HG02981 (cell line): ENCODE measurements at regions not wholly inside any gene's neighbourhood (a gene's known extent, or its start where the extent isn't known, plus 50 kb on each side); places are given as distances from the start of the nearest gene placed in this dataset.
"Not testable (repeated sequence)": the region's sequence is repeated elsewhere in the genome, so short reads cannot be mapped to it uniquely, and the experiment has no call there.

Experiments
- ATAC-seq: cut with Tn5 transposase; IDR thresholded peaks from one replicate; pipeline ENCODE4 v1.9.1; 2021; ENCODE audit warnings: mild to moderate bottlenecking, moderate library complexity; ENCODE audit not compliant: unreplicated experiment

DNA sequence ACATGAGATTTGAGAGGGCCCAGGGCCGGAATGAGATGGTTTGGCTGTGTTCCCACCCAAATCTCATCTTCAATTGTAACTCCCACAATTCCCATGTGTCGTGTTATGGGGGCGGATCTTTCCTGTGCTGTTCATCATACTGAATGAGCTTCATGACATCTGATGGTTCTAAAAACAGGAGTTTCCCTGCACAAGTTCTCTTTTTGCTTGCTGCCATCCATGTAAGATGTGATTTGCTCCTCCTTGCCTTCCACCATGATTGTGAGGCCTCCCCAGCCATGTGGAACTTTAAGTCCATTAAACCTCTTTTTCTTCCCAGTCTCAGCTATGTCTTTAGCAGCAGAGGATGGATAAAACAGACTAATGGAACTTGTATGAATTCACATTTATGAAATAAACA is 131.9 kb upstream of the ZC3H15 start:
- ATAC-seq = not testable (repeated sequence)

DNA sequence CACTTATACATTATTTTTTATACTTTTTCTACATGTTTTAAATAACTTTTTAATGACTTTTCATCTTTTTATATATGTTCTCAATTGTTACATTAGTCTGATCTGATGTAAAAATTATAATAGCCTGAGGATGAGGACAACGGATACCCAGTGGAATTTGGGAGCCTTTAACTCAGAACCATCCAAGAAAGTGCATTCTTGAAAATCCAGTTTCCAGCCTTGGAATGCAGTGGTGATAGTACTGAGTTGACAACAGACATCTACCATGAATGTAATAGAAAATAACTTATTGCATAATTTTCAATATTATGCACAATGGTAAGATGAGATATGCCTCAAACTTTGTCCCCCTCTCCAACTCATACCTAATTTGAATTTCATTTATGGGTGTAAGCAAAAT is 120.7 kb upstream of the ZC3H15 start:
- ATAC-seq = no peak

DNA sequence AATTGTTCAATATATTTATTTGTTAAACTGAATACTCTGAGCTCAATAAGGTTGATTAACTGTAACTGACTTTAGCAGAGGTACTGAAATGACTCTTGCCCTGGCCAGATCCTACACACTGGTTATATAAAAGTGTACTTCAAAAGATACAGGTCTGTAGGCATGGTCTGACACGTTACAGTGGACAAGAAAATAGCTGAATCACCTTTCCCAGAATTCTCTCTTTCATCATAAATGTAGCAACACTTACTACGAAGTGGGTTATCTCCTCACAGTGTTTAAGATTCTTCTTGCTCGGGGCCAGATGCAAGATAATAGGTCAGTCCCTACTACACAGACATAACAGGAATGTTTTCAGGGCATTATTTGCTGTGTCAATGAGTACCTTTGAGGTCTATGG is 107.0 kb upstream of the ZC3H15 start:
- no peak for ATAC-seq

DNA sequence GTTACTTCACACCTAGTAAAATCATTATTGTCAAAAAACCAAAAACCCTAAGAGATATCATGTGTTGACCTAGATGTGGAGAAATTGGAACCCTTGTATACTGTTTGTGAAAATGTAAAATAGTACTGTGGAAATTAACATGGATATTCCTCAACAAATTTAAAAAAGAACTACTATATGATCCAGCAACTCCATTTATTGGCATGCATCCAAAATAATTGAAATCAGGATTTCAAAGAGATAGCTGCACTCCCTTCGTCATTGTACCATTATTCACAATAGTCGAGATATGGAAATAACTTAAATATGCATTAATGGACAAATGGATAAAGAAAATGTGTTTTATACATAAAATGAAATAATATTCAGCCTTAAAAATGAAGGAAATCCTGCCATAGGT is 105.3 kb upstream of the ZC3H15 start:
- no peak for ATAC-seq

DNA sequence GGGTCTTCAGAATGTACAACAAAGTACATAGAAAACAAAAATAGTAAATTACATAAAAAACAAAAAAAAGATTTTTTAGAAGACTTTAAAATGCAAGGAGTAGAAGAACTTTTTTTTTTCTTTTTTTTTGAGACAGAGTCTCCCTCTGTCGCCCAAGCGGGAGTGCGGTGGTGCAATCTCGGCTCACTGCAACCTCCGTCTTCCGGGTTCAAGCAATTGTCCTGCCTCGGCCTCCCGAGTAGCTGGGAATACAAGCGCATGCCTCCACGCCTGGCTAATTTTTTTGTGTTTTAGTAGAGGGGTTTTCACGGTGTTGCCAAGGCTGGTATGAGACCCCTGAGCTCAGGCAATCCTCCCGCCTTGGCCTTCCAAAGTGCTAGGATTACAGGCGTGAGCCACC is 104.5 kb upstream of the ZC3H15 start:
- no peak for ATAC-seq

DNA sequence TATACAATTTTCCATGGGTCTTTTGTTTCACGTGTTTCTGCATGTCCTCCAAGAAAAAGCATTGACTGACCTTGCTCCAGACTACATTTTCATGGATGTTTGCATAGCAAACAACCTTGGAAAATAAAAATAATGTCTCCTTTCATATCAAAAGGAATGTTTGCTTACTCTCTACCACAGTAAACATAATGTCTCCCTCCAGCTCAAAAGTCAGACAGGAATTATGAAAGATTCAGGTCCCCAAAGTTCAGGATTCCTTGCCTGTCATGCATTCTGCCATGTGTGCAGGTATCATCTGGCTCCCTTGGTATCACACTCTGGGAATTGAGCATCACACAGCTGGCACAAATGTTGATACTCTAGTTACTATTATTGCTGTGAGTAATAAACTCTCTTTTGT is 103.1 kb upstream of the ZC3H15 start:
- ATAC-seq = no peak

DNA sequence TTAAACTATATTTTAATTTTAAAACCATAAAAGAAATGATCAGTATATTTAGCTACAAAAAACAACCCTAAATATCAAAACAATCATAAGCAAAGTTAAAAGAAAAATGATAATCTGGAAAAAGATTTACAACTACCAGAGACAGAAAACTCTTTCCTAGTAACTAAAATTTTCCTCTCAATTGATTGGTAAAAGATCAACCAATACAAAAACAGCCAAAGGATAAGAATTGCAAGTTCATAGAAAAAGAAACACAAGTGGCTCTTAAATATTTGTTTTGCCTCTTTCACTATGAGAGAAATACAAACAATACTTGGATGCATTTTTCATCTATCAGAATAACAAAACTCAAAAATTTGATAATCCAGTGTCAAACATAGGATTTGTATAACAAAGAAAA is 101.8 kb upstream of the ZC3H15 start:
- ATAC-seq = no peak

DNA sequence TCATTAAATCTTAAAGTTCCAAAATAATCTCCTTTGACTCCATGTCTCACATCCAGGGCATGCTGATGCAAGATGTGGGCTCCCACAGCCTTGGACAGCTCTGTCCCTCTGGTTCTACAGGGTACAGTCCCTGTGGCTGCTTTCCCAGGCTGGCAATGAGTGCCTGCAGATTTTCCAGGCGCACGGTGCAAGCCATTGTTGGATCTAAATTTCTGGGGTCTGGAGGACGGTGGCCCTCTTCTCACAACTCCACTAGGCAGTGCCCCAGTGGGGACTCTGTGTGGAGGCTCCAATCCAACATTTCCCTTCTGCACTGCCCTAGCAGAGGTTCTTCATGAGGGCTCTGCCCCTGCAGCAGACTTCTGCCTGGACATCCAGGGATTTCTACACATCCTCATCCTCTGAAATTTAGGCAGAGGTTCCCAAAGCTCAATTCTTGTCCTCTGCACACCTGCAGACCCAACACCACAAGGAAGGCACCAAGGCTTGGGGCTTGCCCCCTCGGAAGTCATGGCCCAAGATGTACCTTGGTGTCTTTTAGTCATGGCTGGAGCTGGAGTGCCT is 100.3 kb upstream of the ZC3H15 start:
- ATAC-seq = not testable (repeated sequence)

DNA sequence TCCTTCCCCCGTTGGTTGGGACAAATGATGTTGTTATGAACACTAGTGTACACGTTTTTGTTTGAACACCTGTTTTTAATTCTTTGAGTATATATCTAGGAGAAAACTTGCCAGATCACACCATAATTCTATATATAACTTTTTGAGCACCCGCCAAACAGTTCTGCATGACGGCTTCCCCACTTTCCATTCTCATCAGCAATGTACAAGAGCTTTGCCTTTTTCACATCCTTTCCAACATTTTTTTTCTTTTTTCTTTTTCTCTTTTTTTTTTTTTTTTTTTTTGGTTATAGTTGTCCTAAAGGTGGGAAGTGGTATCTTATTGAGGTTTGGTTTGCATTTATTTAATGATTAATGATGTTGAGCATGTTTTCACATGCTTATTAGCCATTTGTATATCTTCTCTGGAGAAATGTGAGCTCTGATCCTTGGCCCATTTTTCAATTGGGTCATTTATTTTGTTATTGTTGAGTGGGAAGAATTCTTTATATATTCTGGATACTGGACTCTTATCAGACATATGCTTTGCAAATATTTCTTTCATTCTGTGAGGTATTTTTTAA is 86.9 kb upstream of the ZC3H15 start:
- peak; percentile 88 for ATAC-seq

DNA sequence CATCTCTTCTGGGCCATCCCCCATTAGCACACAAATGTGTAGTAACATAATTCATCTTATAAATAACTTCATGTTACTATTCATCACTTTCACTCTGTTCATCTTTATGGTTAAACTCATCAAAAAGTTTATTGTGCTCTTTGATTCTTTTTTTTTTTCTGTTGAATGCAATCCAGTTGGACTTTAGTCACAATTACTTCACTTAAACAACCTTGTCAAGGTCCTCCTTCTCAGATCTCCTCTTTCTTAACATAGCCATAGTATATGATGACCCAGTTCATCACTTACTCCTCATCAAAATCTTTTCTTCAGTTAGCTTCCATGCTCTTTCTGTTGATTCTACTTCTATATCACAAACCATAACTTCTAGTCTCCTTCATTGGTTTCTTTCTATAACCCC is 80.2 kb upstream of the ZC3H15 start:
- no peak for ATAC-seq

DNA sequence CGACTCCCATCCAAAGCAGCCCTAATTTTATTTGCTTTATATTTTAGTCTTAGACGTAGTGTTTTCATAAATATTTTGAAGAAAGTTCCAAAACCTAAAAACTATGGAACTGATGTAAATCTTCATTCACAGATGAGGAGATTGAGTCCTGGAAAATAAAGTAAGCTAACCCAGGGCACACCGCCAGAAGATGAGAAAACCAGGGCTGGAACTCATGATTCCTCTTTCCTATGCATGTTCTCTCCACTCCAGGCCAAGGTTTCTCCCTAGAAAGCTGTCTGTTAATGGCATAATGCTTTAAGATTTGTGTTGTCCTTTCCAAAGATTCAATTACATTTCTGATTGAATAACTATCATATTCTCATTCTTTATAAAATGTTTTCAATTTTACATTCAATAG is 78.4 kb upstream of the ZC3H15 start:
- ATAC-seq = no peak

DNA sequence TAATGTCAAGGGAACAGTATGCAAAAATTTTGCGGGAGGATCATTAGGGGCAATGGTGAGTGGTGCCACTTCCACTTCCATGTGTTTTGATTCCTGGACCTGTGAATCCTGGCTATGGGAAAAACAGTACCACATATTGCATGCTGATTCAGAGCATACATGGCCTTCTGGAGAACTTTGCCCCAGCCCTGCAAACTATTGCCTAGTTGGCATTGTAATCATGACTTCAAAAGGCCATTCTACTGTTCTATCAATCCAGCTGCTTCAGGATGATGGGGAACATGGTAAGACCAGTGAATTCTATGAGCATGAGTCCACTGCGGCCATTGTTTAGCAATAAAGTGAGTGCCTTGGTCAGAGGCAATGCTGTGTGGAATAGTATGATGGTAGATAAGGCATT is 75.3 kb upstream of the ZC3H15 start:
- no peak for ATAC-seq

DNA sequence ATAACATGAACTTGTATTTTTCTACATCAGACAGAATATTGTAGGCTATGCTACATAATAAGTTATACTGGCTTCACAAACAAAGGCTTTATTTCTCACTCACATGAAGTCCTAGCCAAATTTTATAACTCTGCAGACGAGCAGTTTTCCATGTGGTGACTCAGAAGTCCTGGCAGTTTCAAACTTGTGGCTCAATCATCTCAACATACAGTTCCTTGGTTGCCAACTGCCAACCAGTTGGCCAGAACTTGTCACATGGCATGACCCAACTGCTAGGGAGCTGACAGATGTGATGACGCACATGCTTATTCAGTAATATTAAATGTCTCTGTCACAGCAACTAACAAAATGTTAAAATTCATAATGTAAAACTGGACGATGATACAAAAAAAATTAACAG is 63.8 kb upstream of the ZC3H15 start:
- ATAC-seq = no peak

DNA sequence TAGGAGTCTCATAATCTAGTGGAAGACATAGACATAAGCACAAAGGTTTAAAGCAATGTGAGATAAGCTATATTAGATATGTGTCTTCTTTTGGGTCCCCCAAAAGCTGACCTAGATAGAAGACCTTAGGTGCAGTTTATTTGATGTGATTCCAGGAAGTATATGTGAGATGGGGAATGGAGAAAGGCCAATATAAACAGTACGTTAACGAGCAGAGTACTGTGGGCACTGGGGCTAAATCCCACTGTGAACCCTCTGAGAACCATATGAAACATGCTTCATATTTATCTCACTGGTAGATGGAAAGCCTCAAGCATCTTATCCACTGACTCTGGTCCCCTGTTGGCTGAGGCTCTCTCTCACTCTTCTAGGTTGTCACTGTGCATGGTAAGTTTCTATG is 62.6 kb upstream of the ZC3H15 start:
- ATAC-seq = no peak

DNA sequence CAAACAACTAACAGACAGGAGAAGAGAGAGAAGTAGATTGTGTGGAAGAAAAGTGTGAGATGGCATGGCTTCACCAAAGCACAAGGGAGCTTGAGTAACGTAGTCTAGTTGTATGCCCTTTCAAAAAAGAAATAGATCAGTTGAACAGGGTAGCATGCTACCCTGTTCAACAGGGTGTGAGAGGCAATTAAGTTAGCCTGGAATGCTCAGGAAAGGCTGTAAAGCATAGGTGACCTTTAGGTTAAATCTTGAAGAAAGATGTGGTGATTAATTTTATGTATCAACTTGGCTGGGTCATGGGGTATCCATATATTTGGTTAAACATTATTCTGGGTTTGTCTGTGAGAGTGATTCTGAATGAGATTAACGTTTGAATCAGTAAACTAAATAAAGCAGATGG is 61.8 kb upstream of the ZC3H15 start:
- no peak for ATAC-seq

DNA sequence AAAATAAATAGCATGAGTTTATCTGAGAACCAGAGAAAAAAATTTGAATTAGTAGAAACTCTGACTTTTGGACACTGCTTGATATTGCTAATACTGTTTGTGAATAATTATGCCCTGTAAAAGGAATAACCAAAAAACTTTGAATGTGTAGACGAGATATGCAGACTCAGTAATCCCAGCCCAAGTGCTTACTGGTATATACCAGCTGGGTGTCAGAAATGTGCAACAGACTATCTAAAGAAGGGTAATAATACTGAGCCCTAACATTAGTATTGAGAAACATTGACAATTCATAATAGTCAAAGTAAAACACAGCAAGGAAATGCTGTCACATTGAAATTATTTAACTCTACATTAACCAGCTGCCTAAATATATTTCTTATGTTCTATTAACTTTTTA is 60.5 kb upstream of the ZC3H15 start:
- no peak for ATAC-seq

DNA sequence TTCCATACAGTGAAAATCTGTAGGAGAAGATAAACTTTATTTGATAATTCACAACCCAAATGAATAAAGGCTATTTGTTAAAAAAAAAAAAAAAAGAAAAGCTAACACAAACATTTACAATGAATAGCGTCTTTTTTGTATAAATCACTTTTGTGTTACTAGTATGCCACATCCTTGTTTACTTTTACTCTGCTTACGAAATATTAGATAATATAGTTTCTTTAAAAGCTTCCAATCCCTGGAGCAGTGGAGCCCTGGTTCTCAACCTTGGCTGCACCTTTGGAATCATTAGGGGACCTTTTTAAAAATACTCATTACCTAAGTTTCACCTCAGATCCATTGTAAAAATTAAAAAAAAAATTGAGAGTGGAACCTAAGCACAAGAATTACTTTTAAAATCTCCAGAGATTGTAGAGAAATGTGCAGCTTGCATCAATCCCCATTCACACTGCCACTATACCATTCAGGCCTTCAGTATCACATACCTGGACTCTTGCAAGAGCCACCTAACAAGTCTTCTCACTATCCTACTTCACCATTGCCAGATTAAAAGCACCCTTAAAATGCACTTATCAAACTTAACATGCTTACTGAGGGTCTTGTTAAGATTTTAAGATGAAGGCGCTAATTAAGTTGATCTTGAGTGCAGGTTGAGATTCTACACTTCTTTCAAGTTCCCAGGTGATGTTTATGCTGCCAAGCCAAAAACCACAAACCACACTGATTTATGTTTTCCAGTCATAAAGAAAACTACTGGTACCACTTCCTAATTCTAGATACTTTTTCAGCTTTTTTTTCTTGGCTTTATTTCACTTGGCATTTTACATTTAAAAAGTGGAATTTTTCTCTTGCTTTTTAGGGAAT is 59.7 kb upstream of the ZC3H15 start:
- ATAC-seq = peak; percentile 95

DNA sequence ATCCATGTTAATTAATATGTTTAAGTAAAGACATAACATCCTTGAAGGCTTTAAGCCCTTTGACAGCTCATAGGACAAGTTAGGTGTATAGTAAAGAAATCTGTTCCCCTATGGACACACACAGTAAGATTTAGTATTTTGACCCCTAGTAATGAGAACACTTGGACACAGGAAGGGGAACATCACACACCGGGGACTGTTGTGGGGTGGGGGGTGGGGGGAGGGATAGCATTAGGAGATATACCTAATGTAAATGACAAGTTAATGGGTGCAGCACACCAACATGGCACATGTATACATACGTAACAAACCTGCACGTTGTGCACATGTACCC is 59.1 kb upstream of the ZC3H15 start:
- peak; percentile 34 for ATAC-seq

DNA sequence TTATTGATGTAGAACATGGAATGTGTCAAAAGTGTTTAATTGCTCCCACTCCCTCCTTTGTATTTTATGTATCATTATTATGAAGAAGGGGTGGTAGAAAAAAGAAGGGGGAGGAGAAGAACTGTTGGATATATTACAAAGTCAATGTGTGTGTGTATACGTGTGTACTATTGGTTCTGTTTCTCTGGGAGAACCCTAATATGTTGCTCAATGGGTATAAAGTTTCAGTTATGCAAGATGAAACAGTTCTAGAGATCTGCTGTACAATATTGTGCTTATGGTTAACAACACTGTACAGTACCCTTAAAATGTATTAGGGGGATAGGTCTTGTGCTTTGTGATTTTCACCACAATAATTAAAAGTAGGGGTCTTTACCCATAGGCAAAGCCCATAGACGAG is 58.1 kb upstream of the ZC3H15 start:
- ATAC-seq = no peak

DNA sequence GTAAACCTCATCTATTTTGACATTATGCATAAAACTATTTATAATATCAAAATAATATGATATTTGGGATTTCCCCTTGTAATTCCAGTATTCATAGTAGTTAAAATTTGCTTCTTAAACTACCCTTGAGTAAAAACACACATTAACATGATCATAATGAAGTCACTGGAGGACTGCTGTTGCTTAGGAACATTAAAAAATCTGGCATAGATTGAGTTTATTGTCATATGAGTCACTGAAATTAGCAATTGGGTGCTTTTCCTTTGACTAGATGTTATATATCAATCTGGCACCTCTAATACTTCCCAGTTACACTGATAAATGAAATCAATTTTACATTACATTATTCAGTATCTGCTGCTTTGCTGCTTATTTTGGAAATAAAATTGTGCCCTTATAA is 57.0 kb upstream of the ZC3H15 start:
- ATAC-seq = no peak

DNA sequence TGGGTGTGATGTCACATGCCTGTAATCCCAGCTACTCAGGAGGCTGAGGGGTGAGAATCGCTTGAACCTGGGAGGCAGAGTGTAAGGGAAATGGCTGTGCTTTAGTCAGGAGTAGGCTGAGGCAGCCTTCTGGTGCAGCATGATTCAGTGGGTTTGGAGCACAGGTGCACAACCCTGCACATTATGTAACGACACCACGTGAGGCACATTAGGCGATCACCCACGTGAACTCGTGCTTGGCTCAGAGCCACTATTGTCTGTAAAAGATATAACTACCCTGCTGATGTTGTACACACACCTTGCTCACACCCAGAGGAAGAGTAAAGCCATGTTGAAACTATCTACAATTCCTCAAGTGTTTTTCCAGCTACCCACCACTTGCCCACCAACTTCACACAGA is 54.8 kb upstream of the ZC3H15 start:
- ATAC-seq = no peak

DNA sequence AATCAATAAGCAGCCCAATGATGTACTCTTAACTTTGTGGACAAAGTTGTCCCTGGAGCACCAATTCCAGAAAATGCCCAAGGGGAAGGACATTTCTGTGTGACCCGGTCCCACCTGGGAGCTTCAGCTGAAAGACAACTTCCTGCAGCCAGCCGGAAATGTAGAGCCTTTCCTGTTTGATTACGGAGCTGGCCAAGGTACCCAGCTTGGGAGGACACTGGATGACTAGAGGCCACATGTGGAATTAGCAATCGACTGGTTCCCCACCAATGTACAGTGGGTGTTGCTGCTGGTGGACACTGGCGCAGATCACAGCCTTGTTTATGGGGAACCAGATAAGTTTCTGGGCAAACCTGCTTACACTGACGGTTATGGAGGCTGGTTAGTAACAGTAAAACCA is 53.0 kb upstream of the ZC3H15 start:
- ATAC-seq = no peak
